Stimulated activated CD4-positive, alpha-beta T cell treated with anti-CD3 and anti-CD28 coated beads, Interleukin-4, amount 100 ng/mL, for 48 hours (primary cell): ENCODE measurements at regions not wholly inside any gene's neighbourhood (a gene's known extent, or its start where the extent isn't known, plus 50 kb on each side); places are given as distances from the start of the nearest gene placed in this dataset.

Experiments
- DNase-seq, 2 donors: peaks; one replicate each; pipeline ENCODE4 v3.0.0-alpha.2; 2020; ENCODE audit warnings: low read depth in 2 of 2

GRCh38 chr6:170114956-170115855 is 175.7 kb downstream of the DLL1 start:
- no peak for DNase-seq

- DNase-seq = no peak
Measured at GRCh38 chr6:170114187-170114945, 176.5 kb downstream of the DLL1 start.

- DNase-seq = no peak
Measured at GRCh38 chr6:170113141-170113540, 177.7 kb downstream of the DLL1 start.

- DNase-seq = no peak
Measured at GRCh38 chr6:170112583-170112860, 178.4 kb downstream of the DLL1 start.

- DNase-seq = no peak
Measured at GRCh38 chr6:170111816-170112582, 178.9 kb downstream of the DLL1 start.

- DNase-seq = no peak
Measured at GRCh38 chr6:170111141-170111664, 179.7 kb downstream of the DLL1 start.

- no peak for DNase-seq
Measured at GRCh38 chr6:170110201-170111140, 180.4 kb downstream of the DLL1 start.

GRCh38 chr6:170108890-170109587 is 181.8 kb downstream of the DLL1 start:
- DNase-seq = no peak

- no peak for DNase-seq
Measured at GRCh38 chr6:170108456-170108855, 182.4 kb downstream of the DLL1 start.

- DNase-seq = no peak
Measured at GRCh38 chr6:170107606-170108222, 183.2 kb downstream of the DLL1 start.

- DNase-seq = no peak
Measured at GRCh38 chr6:170106906-170107525, 183.9 kb downstream of the DLL1 start.

GRCh38 chr6:170102582-170103481 is 188.0 kb downstream of the DLL1 start:
- no peak for DNase-seq

GRCh38 chr6:170102038-170102437 is 188.8 kb downstream of the DLL1 start:
- no peak for DNase-seq

- no peak for DNase-seq
Measured at GRCh38 chr6:170101281-170102035, 189.4 kb downstream of the DLL1 start.

GRCh38 chr6:170100046-170100445 is 190.8 kb downstream of the DLL1 start:
- no peak for DNase-seq

GRCh38 chr6:170099387-170099786 is 191.5 kb downstream of the DLL1 start:
- no peak for DNase-seq

GRCh38 chr6:170098428-170099170 is 192.3 kb downstream of the DLL1 start:
- no peak for DNase-seq
